H54 (cell line): ENCODE measurements at regions not wholly inside any gene's neighbourhood (a gene's known extent, or its start where the extent isn't known, plus 50 kb on each side); places are given as distances from the start of the nearest gene placed in this dataset.
"Not testable (repeated sequence)": the region's sequence is repeated elsewhere in the genome, so short reads cannot be mapped to it uniquely, and the experiment has no call there.

Source experiments
- DNase-seq: peaks from one replicate; pipeline ENCODE4 v3.0.0; 2011; ENCODE audit warnings: low spot score, mixed read lengths; ENCODE audit not compliant: insufficient read length
- FAIRE-seq: peaks from 3 replicates; lab custom pipeline; 2011; peaks lifted over from hg19 to GRCh38; lab: Jason Lieb, UNC
- POLR2A ChIP-seq: IDR thresholded peaks from 2 replicates; pipeline ENCODE4 v1.6.1; 2011; ENCODE audit warnings: low read depth, mild to moderate bottlenecking, low read length

- no peak for DNase-seq
- FAIRE-seq, result no peak
- no peak for TF ChIP-seq POLR2A
Observed at GRCh38 chr13:50167224-50167947, 152.1 kb downstream of the KCNRG start.

GRCh38 chr13:50167967-50168366 lies 152.7 kb downstream of the KCNRG start:
- FAIRE-seq (no peak), DNase-seq (no peak)
- no peak for TF ChIP-seq POLR2A

GRCh38 chr13:50168786-50169185 lies 153.5 kb downstream of the KCNRG start:
- no peak for FAIRE-seq
- no peak for DNase-seq
- no peak for TF ChIP-seq POLR2A

- no peak for TF ChIP-seq POLR2A
- FAIRE-seq, result no peak
- DNase-seq, result no peak
Observed at GRCh38 chr13:50170447-50171037, 155.3 kb downstream of the KCNRG start.

GRCh38 chr13:50171590-50172282 lies 156.5 kb downstream of the KCNRG start:
- DNase-seq (no peak), FAIRE-seq (no peak)
- TF ChIP-seq POLR2A, result no peak

GRCh38 chr13:50173045-50173444 lies 157.8 kb downstream of the KCNRG start:
- DNase-seq, FAIRE-seq: not testable (repeated sequence)

- no peak for TF ChIP-seq POLR2A
- FAIRE-seq, result no peak
- no peak for DNase-seq
Observed at GRCh38 chr13:50174630-50175029, 159.4 kb downstream of the KCNRG start.

GRCh38 chr13:50179977-50180376 lies 164.7 kb downstream of the KCNRG start:
- FAIRE-seq, result no peak
- no peak for DNase-seq
- TF ChIP-seq POLR2A, result no peak

GRCh38 chr13:50185769-50186763 lies 170.8 kb downstream of the KCNRG start:
- not testable (repeated sequence) for DNase-seq, FAIRE-seq

GRCh38 chr13:50187352-50188029 lies 172.2 kb downstream of the KCNRG start:
- no peak for TF ChIP-seq POLR2A
- DNase-seq (no peak), FAIRE-seq (no peak)

- DNase-seq (no peak), FAIRE-seq (no peak)
- no peak for TF ChIP-seq POLR2A
Observed at GRCh38 chr13:50188696-50189095, 173.5 kb downstream of the KCNRG start.

- FAIRE-seq (no peak), DNase-seq (no peak)
- TF ChIP-seq POLR2A, result no peak
Observed at GRCh38 chr13:50189450-50189849, 174.2 kb downstream of the KCNRG start.

- DNase-seq (no peak), FAIRE-seq (no peak)
- no peak for TF ChIP-seq POLR2A
Observed at GRCh38 chr13:50191004-50191403, 175.8 kb downstream of the KCNRG start.
